Fibroblast of the aortic adventitia (primary cell): ENCODE measurements at regions not wholly inside any gene's neighbourhood (a gene's known extent, or its start where the extent isn't known, plus 50 kb on each side); places are given as distances from the start of the nearest gene placed in this dataset.

Experiments
- DNase-seq: peaks from one replicate; pipeline ENCODE4 v3.0.0-alpha.2; 2010; ENCODE audit warnings: low read depth
- H3K4me3 ChIP-seq: 2 replicates; pipeline ENCODE4 v1.5.1; 2011; ENCODE audit warnings: low read depth, mild to moderate bottlenecking, control low read depth, low read length, moderate library complexity
- TF ChIP-seq, protein P1 (sequence below): IDR thresholded peaks from 2 replicates; pipeline ENCODE4 v1.5.1; 2011; ENCODE audit warnings: mild to moderate bottlenecking, low read length, control low read depth, inconsistent platforms; ENCODE audit not compliant: insufficient read depth

GRCh38 chr1:234942879-234943506, 185.6 kb downstream of the TOMM20 start:
- no peak for DNase-seq
- TF ChIP-seq, protein P1, sequence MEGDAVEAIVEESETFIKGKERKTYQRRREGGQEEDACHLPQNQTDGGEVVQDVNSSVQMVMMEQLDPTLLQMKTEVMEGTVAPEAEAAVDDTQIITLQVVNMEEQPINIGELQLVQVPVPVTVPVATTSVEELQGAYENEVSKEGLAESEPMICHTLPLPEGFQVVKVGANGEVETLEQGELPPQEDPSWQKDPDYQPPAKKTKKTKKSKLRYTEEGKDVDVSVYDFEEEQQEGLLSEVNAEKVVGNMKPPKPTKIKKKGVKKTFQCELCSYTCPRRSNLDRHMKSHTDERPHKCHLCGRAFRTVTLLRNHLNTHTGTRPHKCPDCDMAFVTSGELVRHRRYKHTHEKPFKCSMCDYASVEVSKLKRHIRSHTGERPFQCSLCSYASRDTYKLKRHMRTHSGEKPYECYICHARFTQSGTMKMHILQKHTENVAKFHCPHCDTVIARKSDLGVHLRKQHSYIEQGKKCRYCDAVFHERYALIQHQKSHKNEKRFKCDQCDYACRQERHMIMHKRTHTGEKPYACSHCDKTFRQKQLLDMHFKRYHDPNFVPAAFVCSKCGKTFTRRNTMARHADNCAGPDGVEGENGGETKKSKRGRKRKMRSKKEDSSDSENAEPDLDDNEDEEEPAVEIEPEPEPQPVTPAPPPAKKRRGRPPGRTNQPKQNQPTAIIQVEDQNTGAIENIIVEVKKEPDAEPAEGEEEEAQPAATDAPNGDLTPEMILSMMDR, result no peak
- no peak overlapping the region for H3K4me3 ChIP-seq

DNA sequence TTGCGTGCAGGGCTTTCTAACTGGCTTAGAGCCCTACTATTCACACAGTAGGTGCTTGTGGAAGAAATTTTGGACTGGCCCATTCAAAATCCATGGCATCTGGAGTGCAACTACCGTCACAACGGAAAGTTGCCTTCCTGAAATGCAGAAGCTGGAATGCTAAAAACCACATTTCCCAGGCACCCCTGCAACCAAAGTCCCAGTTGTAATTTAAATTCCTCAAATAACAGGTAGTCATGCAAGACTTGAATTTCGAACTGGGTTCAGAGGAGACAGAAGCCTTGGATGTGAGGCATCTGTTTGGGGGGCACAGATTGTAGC, 186.7 kb downstream of the TOMM20 start:
- H3K4me3 ChIP-seq, result no peak overlapping the region
- DNase-seq, result no peak
- TF ChIP-seq, protein P1, result no peak

GRCh38 chr1:234941321-234942011, 187.2 kb downstream of the TOMM20 start:
- H3K4me3 ChIP-seq, result no peak overlapping the region
- TF ChIP-seq, protein P1, result no peak
- no peak for DNase-seq

DNA sequence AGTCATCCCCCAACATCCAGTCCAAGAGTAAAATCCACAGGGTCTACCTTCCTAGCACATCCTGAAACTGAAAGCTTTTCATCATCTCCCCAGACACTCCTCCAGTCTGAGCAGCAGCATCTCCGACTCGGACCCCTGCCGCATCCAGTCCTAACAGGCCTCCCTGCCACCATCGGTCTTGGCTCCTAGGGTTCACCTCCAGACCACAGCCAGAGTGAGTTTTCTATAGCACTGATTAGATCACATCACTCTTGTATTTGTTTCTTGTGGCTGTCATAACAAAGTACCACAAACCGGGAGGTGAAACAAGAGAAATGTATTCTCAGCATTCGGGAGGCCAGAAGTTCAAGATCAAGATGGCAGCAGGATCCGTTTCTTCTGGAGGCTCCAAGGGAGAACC, 187.8 kb downstream of the TOMM20 start:
- DNase-seq, result no peak
- TF ChIP-seq, protein P1, result no peak
- no peak overlapping the region for H3K4me3 ChIP-seq

GRCh38 chr1:234938924-234939323, 189.7 kb downstream of the TOMM20 start:
- H3K4me3 ChIP-seq, result no peak overlapping the region
- TF ChIP-seq, protein P1, result no peak
- no peak for DNase-seq

DNA sequence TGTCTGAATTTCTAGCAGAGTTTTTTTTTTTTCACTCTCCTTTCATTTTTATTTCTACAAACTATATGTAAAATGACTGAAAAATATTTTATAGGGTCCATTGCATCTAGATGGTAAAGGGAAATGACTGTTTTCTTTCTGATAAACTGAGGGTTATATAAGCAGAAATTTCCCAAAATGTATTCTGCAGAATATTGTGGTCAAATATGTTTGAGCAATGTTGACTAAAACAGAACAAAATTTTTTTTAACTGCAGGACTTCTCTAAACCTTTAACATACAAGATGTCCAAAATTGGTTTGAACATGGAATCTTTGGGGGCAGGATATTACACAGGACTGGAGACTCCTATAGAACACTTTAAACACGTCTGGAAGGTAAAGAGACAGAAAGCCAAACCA, 190.5 kb downstream of the TOMM20 start:
- TF ChIP-seq, protein P1, result no peak
- no peak overlapping the region for H3K4me3 ChIP-seq
- no peak for DNase-seq
